Endothelial cell of umbilical vein (primary cell): ENCODE measurements at regions not wholly inside any gene's neighbourhood (a gene's known extent, or its start where the extent isn't known, plus 50 kb on each side); places are given as distances from the start of the nearest gene placed in this dataset.

Source experiments
- BruUV-seq: library from RNA; stranded (reverse); fragments of 400-500 nt; replicated peaks from 2 replicates; lab custom pipeline; 2021; lab: Mats Ljungman, UMichigan
- CTCF ChIA-PET: fragments of 300-600, 350-600 bp; sonication (Branson Sonifier 250); formaldehyde crosslinking; loops from one replicate; lab custom pipeline; 2021; ENCODE audit warnings: antibody characterized with exemption, inconsistent platforms; lab: Charles Lee
- POLR2A ChIA-PET: fragments of 300-600, 350-600 bp; sonication (Branson Sonifier 250); formaldehyde crosslinking; loops from one replicate; lab custom pipeline; 2021; ENCODE audit warnings: antibody characterized with exemption, inconsistent platforms; lab: Charles Lee
- DNase-seq: peaks from one replicate; pipeline ENCODE4 v3.0.0-alpha.2; 2011; ENCODE audit warnings: low read depth, low spot score
- FAIRE-seq: peaks from 2 replicates; lab custom pipeline; 2011; peaks lifted over from hg19 to GRCh38; lab: Jason Lieb, UNC
- H2AFZ ChIP-seq: 2 replicates; pipeline ENCODE4 v1.6.0; 2012; ENCODE audit warnings: low read depth, low read length, control low read depth, inconsistent platforms
- H3K27ac ChIP-seq: 2 replicates; pipeline ENCODE4 v1.5.1; 2011; ENCODE audit warnings: low read depth, mild to moderate bottlenecking, control low read depth, low read length, moderate library complexity; ENCODE audit not compliant: insufficient read depth
- H3K27me3 ChIP-seq, 2 experiments: 2 replicates each; pipeline versions ENCODE4 v1.6.0 to v1.6.1; 2011; ENCODE audit warnings: low read length in 2 of 2, mixed read lengths in 1 of 2; ENCODE audit not compliant: control insufficient read depth in 2 of 2, insufficient read depth in 2 of 2
- H3K36me3 ChIP-seq, 2 experiments: 2 replicates in 1 of 2; 3 replicates in 1 of 2; pipeline ENCODE4 v1.5.1; 2011; ENCODE audit warnings: low read length in 2 of 2, mild to moderate bottlenecking in 1 of 2, moderate library complexity in 1 of 2; ENCODE audit not compliant: control insufficient read depth in 2 of 2, insufficient read depth in 2 of 2; ENCODE audit errors: extremely low read depth in 1 of 2
- H3K4me1 ChIP-seq: 3 replicates; pipeline ENCODE4 v1.5.1; 2011; ENCODE audit warnings: mild to moderate bottlenecking, low read length; ENCODE audit not compliant: control insufficient read depth, insufficient read depth; ENCODE audit errors: extremely low read depth
- H3K4me2 ChIP-seq: 2 replicates; pipeline ENCODE4 v1.6.1; 2011; ENCODE audit warnings: low read length, control low read depth, mixed read lengths; ENCODE audit not compliant: insufficient read depth
- H3K4me3 ChIP-seq, 3 experiments: fragments of 200-600 bp in 1 of 3; sonication (generic), shearing (Covaris generic) in 1 of 3; replicated peaks in 1 of 3; 2 replicates each; pipeline ENCODE4 v1.5.1; 2011 to 2016; ENCODE audit warnings: control low read depth in 3 of 3, low read length in 3 of 3, mild to moderate bottlenecking in 2 of 3, inconsistent platforms in 1 of 3, low read depth in 1 of 3, moderate library complexity in 1 of 3; ENCODE audit not compliant: insufficient read depth in 1 of 3
- H3K79me2 ChIP-seq: 2 replicates; pipeline ENCODE4 v1.6.0; 2012; ENCODE audit warnings: low read length, inconsistent platforms; ENCODE audit not compliant: control insufficient read depth, insufficient read depth
- H3K9ac ChIP-seq: replicated peaks from 2 replicates; pipeline ENCODE3; 2011; ENCODE audit warnings: low read length, control low read depth; ENCODE audit not compliant: insufficient read depth; ENCODE audit errors: extremely low read depth
- H3K9me1 ChIP-seq: replicated peaks from 3 replicates; pipeline ENCODE4 v1.6.0; 2011; ENCODE audit warnings: mild to moderate bottlenecking, low read length; ENCODE audit not compliant: control insufficient read depth, insufficient read depth; ENCODE audit errors: extremely low read depth
- H3K9me3 ChIP-seq: replicated peaks from 2 replicates; pipeline ENCODE4 v1.5.1; 2012; ENCODE audit warnings: low read length, inconsistent platforms; ENCODE audit not compliant: control insufficient read depth, insufficient read depth
- H4K20me1 ChIP-seq: replicated peaks from 2 replicates; pipeline ENCODE3; 2011; ENCODE audit warnings: mild to moderate bottlenecking, low read length; ENCODE audit not compliant: control insufficient read depth, insufficient read depth; ENCODE audit errors: extremely low read depth
- CTCF ChIP-seq, 2 donors: IDR thresholded peaks; 1 replicate in 1 of 2; 2 replicates in 1 of 2; pipeline ENCODE4 v1.5.1; 2011; ENCODE audit warnings: low read length in 2 of 2, mild to moderate bottlenecking in 2 of 2, moderate library complexity in 2 of 2, control low read depth in 1 of 2, inconsistent platforms in 1 of 2, low read depth in 1 of 2; ENCODE audit not compliant: insufficient read depth in 1 of 2; ENCODE audit errors: extremely low read depth in 1 of 2
- EZH2 ChIP-seq: IDR thresholded peaks from 2 replicates; pipeline ENCODE4 v1.6.1; 2012; ENCODE audit warnings: borderline replicate concordance, low read depth, mild to moderate bottlenecking, moderate library complexity, low read length, inconsistent platforms; ENCODE audit not compliant: severe bottlenecking
- FOS ChIP-seq: IDR thresholded peaks from 2 replicates; pipeline ENCODE4 v1.6.1; 2011; ENCODE audit warnings: mild to moderate bottlenecking, low read length, moderate library complexity, borderline replicate concordance; ENCODE audit not compliant: insufficient read depth
- GATA2 ChIP-seq: IDR thresholded peaks from 2 replicates; pipeline ENCODE4 v1.7.0; 2011; ENCODE audit warnings: low read depth, mild to moderate bottlenecking, moderate library complexity, mixed read lengths, low read length; ENCODE audit not compliant: insufficient read length, insufficient read depth
- JUN ChIP-seq: IDR thresholded peaks from 2 replicates; pipeline ENCODE4 v1.6.1; 2011; ENCODE audit warnings: borderline replicate concordance, low read depth; ENCODE audit not compliant: insufficient read length, insufficient read depth
- MAX ChIP-seq: IDR thresholded peaks from 2 replicates; pipeline ENCODE4 v1.6.1; 2011; ENCODE audit not compliant: insufficient read depth, insufficient read length
- MYC ChIP-seq: IDR thresholded peaks from one replicate; pipeline ENCODE4 v1.6.1; 2011; ENCODE audit warnings: mild to moderate bottlenecking, low read depth, low read length
- POLR2A ChIP-seq: IDR thresholded peaks from 2 replicates; pipeline ENCODE4 v1.6.1; 2012; ENCODE audit warnings: low read depth, mild to moderate bottlenecking, control low read depth, low read length
- POLR2AphosphoS5 ChIP-seq: IDR thresholded peaks from 2 replicates; pipeline ENCODE4 v1.6.1; 2012; ENCODE audit warnings: low read depth, mild to moderate bottlenecking, control low read depth, low read length, moderate library complexity; ENCODE audit not compliant: insufficient read depth
- dilution Hi-C: fragments of 300-500 bp; cut with MboI; formaldehyde crosslinking; loops from one replicate; pipeline ENCODE4 v1.15.0; 2019; ENCODE audit warnings: low sequenced_read_pairs; ENCODE audit not compliant: extremely low pct_ligation_motif_present
- intact Hi-C: fragments of 100-400 bp; cut with micrococcal nuclease; formaldehyde crosslinking; loops from one replicate; pipeline ENCODE4 v1.10.0; 2022

GRCh38 chr22:49183208-49183825, 644.4 kb downstream of the BRD1 start:
- H3K27me3 ChIP-seq, result no peaks in the 10 kb centered on the region
- no peak overlapping the region for H2AFZ ChIP-seq
- H3K36me3 ChIP-seq, result no peaks in the 10 kb centered on the region
- H4K20me1 ChIP-seq, result no peaks in the 10 kb centered on the region
- no peak overlapping the region for H3K4me2 ChIP-seq
- BruUV-seq, result no TSS peak
- H3K4me3 ChIP-seq, result no peak overlapping the region
- peaks cover 22% of the 10 kb centered on the region for H3K9me3 ChIP-seq
- FAIRE-seq (no peak), DNase-seq (no peak)
- H3K79me2 ChIP-seq, result no peaks in the 10 kb centered on the region
- intact Hi-C loops (no loop called here), dilution Hi-C loops (no loop called here)
- TF ChIP-seq MYC, result no peak
- TF ChIP-seq FOS, result no peak
- TF ChIP-seq GATA2, result no peak
- TF ChIP-seq JUN, result no peak
- TF ChIP-seq MAX, result no peak
- no peak for TF ChIP-seq CTCF (IDR thresholded peaks at IDR 0.05; ENCODE audit: extremely low read depth in 1 of 2, insufficient read depth in 1 of 2, low read depth in 1 of 2, low read length in 2 of 2)
- TF ChIP-seq POLR2A, result no peak
- TF ChIP-seq POLR2AphosphoS5, result no peak
- TF ChIP-seq EZH2, result no peak
- no peaks in the 10 kb centered on the region for H3K9me1 ChIP-seq
- H3K4me1 ChIP-seq, result no peaks in the 10 kb centered on the region
- no peak overlapping the region for H3K9ac ChIP-seq
- H3K27ac ChIP-seq, result no peak overlapping the region
- ChIA-PET CTCF (no interaction called here), POLR2A (no interaction called here)
